Liver (tissue), 8 donors: ENCODE measurements at regions not wholly inside any gene's neighbourhood (a gene's known extent, or its start where the extent isn't known, plus 50 kb on each side); places are given as distances from the start of the nearest gene placed in this dataset.

Experiments used
- DNase-seq: peaks from one replicate; pipeline ENCODE4 v3.0.0-alpha.2; 2017; ENCODE audit warnings: low spot score
- H3K27ac ChIP-seq, 2 donors: one replicate each; pipeline ENCODE4 v1.7.0; 2013; ENCODE audit warnings: inconsistent platforms in 2 of 2, low read length in 2 of 2, control low read depth in 1 of 2, low read depth in 1 of 2, mild to moderate bottlenecking in 1 of 2
- H3K27me3 ChIP-seq, 4 donors: one replicate each; pipeline versions ENCODE4 v1.6.1 to v1.7.0; 2013; ENCODE audit warnings: low read length in 3 of 4, inconsistent platforms in 1 of 4, mild to moderate bottlenecking in 1 of 4, moderate library complexity in 1 of 4; ENCODE audit not compliant: control insufficient read depth in 4 of 4, insufficient read depth in 4 of 4
- H3K36me3 ChIP-seq, 4 donors: one replicate each; pipeline versions ENCODE4 v1.6.1 to v1.7.0; 2013; ENCODE audit warnings: low read length in 3 of 4, mild to moderate bottlenecking in 3 of 4, low read depth in 1 of 4, moderate library complexity in 1 of 4; ENCODE audit not compliant: control insufficient read depth in 4 of 4, insufficient read depth in 3 of 4
- H3K4me1 ChIP-seq, 4 donors: one replicate each; pipeline versions ENCODE4 v1.6.1 to v1.7.0; 2013; ENCODE audit warnings: low read length in 3 of 4, mild to moderate bottlenecking in 3 of 4, moderate library complexity in 1 of 4; ENCODE audit not compliant: control insufficient read depth in 4 of 4, insufficient read depth in 4 of 4
- H3K4me3 ChIP-seq, 3 donors: one replicate each; pipeline versions ENCODE4 v1.6.1 to v1.7.0; 2013; ENCODE audit warnings: low read length in 3 of 3, control low read depth in 1 of 3, low read depth in 1 of 3, mild to moderate bottlenecking in 1 of 3
- H3K9ac ChIP-seq, 2 donors: one replicate each; pipeline ENCODE4 v1.7.0; 2013; ENCODE audit warnings: low read length in 2 of 2, mild to moderate bottlenecking in 2 of 2, moderate library complexity in 2 of 2, control low read depth in 1 of 2, low read depth in 1 of 2
- H3K9me3 ChIP-seq, 4 donors: one replicate each; pipeline versions ENCODE4 v1.6.1 to v1.7.0; 2013; ENCODE audit warnings: low read length in 3 of 4; ENCODE audit not compliant: control insufficient read depth in 4 of 4
- ATF3 ChIP-seq: IDR thresholded peaks from 2 replicates; pipeline ENCODE4 v1.6.1; 2016; ENCODE audit warnings: antibody characterized with exemption
- CTCF ChIP-seq: fragments of 150-350 bp; IDR thresholded peaks from 2 replicates; pipeline ENCODE4 v1.5.1; 2017; ENCODE audit warnings: improper control_type of control experiment, low read depth, low read length; ENCODE audit not compliant: missing input control
- EGR1 ChIP-seq, 2 donors: IDR thresholded peaks; 2 replicates each; pipeline ENCODE4 v1.6.1; 2016 to 2018; ENCODE audit warnings: antibody characterized with exemption in 2 of 2, low read depth in 2 of 2
- FOXA1 ChIP-seq: IDR thresholded peaks from 2 replicates; pipeline ENCODE4 v1.6.1; 2016; ENCODE audit warnings: antibody characterized with exemption
- FOXA2 ChIP-seq: IDR thresholded peaks from 2 replicates; pipeline ENCODE4 v1.6.1; 2016; ENCODE audit warnings: antibody characterized with exemption
- GABPA ChIP-seq, 2 donors: IDR thresholded peaks in 1 of 2; conservative IDR thresholded peaks in 1 of 2; 2 replicates each; pipeline ENCODE4 v1.6.1; 2016; ENCODE audit warnings: antibody characterized with exemption in 2 of 2, mild to moderate bottlenecking in 1 of 2, moderate library complexity in 1 of 2
- HNF4A ChIP-seq, 2 donors: conservative IDR thresholded peaks; 2 replicates each; pipeline ENCODE4 v1.6.1; 2016; ENCODE audit warnings: antibody characterized with exemption in 2 of 2, mild to moderate bottlenecking in 2 of 2
- HNF4G ChIP-seq: IDR thresholded peaks from 2 replicates; pipeline ENCODE4 v1.6.1; 2016; ENCODE audit warnings: antibody characterized with exemption
- JUND ChIP-seq, 2 donors: IDR thresholded peaks; 2 replicates each; pipeline ENCODE4 v1.6.1; 2016; ENCODE audit warnings: antibody characterized with exemption in 2 of 2
- MAX ChIP-seq: IDR thresholded peaks from 2 replicates; pipeline ENCODE4 v1.6.1; 2016; ENCODE audit warnings: antibody characterized with exemption
- NR2F2 ChIP-seq: IDR thresholded peaks from 2 replicates; pipeline ENCODE4 v1.6.1; 2016; ENCODE audit warnings: antibody characterized with exemption
- RAD21 ChIP-seq, 2 donors: IDR thresholded peaks; 2 replicates each; pipeline ENCODE4 v1.6.1; 2016; ENCODE audit warnings: antibody characterized with exemption in 2 of 2, mild to moderate bottlenecking in 2 of 2
- REST ChIP-seq: IDR thresholded peaks from 2 replicates; pipeline ENCODE4 v1.6.1; 2016; ENCODE audit warnings: antibody characterized with exemption, mild to moderate bottlenecking
- RXRA ChIP-seq, 2 donors: IDR thresholded peaks; 2 replicates each; pipeline ENCODE4 v1.6.1; 2017 to 2018; ENCODE audit warnings: antibody characterized with exemption in 2 of 2, mild to moderate bottlenecking in 1 of 2
- SP1 ChIP-seq: IDR thresholded peaks from 2 replicates; pipeline ENCODE4 v1.6.1; 2018; ENCODE audit warnings: antibody characterized with exemption, mild to moderate bottlenecking
- TAF1 ChIP-seq: conservative IDR thresholded peaks from 2 replicates; pipeline ENCODE4 v1.6.1; 2016; ENCODE audit warnings: antibody characterized with exemption, mild to moderate bottlenecking
- YY1 ChIP-seq: IDR thresholded peaks from 2 replicates; pipeline ENCODE4 v1.6.1; 2016; ENCODE audit warnings: antibody characterized with exemption, mild to moderate bottlenecking
- ZBTB33 ChIP-seq: IDR thresholded peaks from 2 replicates; pipeline ENCODE4 v1.6.1; 2016; ENCODE audit warnings: antibody characterized with exemption
- WGBS: extraction: QIAGEN DNeasy Blood & Tissue Kit; methylation state at CpG from one replicate; pipeline ENCODE4 v1.1.7; 2013; 5-methylcytosine and 5-hydroxymethylcytosine counted together
- donor health status: healthy.
- donor health status: healthy.
- donor health status: healthy.
- donor health status: healthy.
- donor health status: healthy.

- WGBS = 89% methylated on average over 7 of the region's 7 CpGs
- no peaks in the 10 kb centered on the region for H3K4me1 ChIP-seq
- no peaks in the 10 kb centered on the region for H3K9me3 ChIP-seq
- no peak for TF ChIP-seq RXRA (IDR thresholded peaks at IDR 0.05)
- no peak for TF ChIP-seq YY1
- no peak for TF ChIP-seq ZBTB33
- TF ChIP-seq ATF3 = no peak
- TF ChIP-seq SP1 = no peak
- TF ChIP-seq GABPA (IDR thresholded peaks at IDR 0.05 in 1 of 2, conservative IDR thresholded peaks at IDR 0.05 in 1 of 2) = no peak
- TF ChIP-seq NR2F2 = no peak
- TF ChIP-seq MAX = no peak
- TF ChIP-seq REST = no peak
- TF ChIP-seq FOXA2 = no peak
- no peak for TF ChIP-seq HNF4A (conservative IDR thresholded peaks at IDR 0.05)
- no peak for TF ChIP-seq EGR1 (IDR thresholded peaks at IDR 0.05; ENCODE audit: low read depth in 2 of 2)
- no peak for TF ChIP-seq HNF4G
- no peak for TF ChIP-seq TAF1
- no peak for TF ChIP-seq FOXA1
- no peak for TF ChIP-seq RAD21 (IDR thresholded peaks at IDR 0.05)
- TF ChIP-seq JUND (IDR thresholded peaks at IDR 0.05) = no peak
- TF ChIP-seq CTCF = no peak
- H3K36me3 ChIP-seq = no peaks in the 10 kb centered on the region
- H3K9ac ChIP-seq = no peak overlapping the region
- H3K4me3 ChIP-seq = no peak overlapping the region
- H3K27ac ChIP-seq = no peak overlapping the region
- H3K27me3 ChIP-seq = no peaks in the 10 kb centered on the region
- no peak for DNase-seq
These were observed 105.0 kb downstream of the MRPL14 start for GRCh38 chr6:44022296-44022661.
